PC-3 (cell line): ENCODE measurements at regions not wholly inside any gene's neighbourhood (a gene's known extent, or its start where the extent isn't known, plus 50 kb on each side); places are given as distances from the start of the nearest gene placed in this dataset.
"Not testable (repeated sequence)": the region's sequence is repeated elsewhere in the genome, so short reads cannot be mapped to it uniquely, and the experiment has no call there.

Source experiments
- CTCF ChIP-seq: fragments of 300-600 bp; sonication (generic); conservative IDR thresholded peaks from 2 replicates; pipeline ENCODE4 v1.5.1; 2017; ENCODE audit warnings: antibody characterized with exemption, low read depth, mild to moderate bottlenecking, low read length
- EZH2 ChIP-seq: fragments of 300-600 bp; sonication (generic); IDR thresholded peaks from one replicate; pipeline ENCODE4 v1.6.1; 2017; ENCODE audit warnings: antibody characterized with exemption, mild to moderate bottlenecking, low read length; ENCODE audit not compliant: unreplicated experiment
- EZH2phosphoT487 ChIP-seq: fragments of 300-600 bp; sonication (generic); IDR thresholded peaks from 2 replicates; pipeline ENCODE4 v1.6.1; 2018; ENCODE audit warnings: mild to moderate bottlenecking, antibody characterized with exemption, low read length, borderline replicate concordance

- TF ChIP-seq EZH2phosphoT487, CTCF, EZH2: not testable (repeated sequence)
These were observed 111.3 kb upstream of the PIK3R1 start for GRCh38 chr5:68104217-68104616.
